ENCODE measurements at regions not wholly inside any gene's neighbourhood (a gene's known extent, or its start where the extent isn't known, plus 50 kb on each side); places are given as distances from the start of the nearest gene placed in this dataset.

GRCh38 chr7:131970602-131971001, 414.2 kb upstream of the PODXL start:
- TF ChIP-seq CTCF (IDR thresholded peaks at IDR 0.05; ENCODE audit: low read length) (no peak), EZH2 (IDR thresholded peaks at IDR 0.05; ENCODE audit: borderline replicate concordance, low read length) (no peak)
